H1 (cell line): ENCODE measurements at regions not wholly inside any gene's neighbourhood (a gene's known extent, or its start where the extent isn't known, plus 50 kb on each side); places are given as distances from the start of the nearest gene placed in this dataset.

ENCODE experiments used
- CTCF ChIA-PET: fragments of 300-600 bp; sonication (Branson Sonifier 250); formaldehyde crosslinking; loops from one replicate; lab custom pipeline; 2021; ENCODE audit not compliant: partially characterized antibody; lab: Charles Lee
- POLR2A ChIA-PET: fragments of 300-600 bp; sonication (Branson Sonifier 250); formaldehyde crosslinking; loops from one replicate; lab custom pipeline; 2021; ENCODE audit warnings: inconsistent platforms; ENCODE audit not compliant: partially characterized antibody; lab: Charles Lee
- DNase-seq, 2 experiments: peaks; one replicate each; pipeline versions ENCODE4 v3.0.0 to v3.0.0-alpha.2; 2010 to 2022; ENCODE audit warnings: low spot score in 2 of 2, low read depth in 1 of 2, mixed read lengths in 1 of 2
- FAIRE-seq: peaks from 2 replicates; lab custom pipeline; 2011; peaks lifted over from hg19 to GRCh38; lab: Jason Lieb, UNC
- H2AFZ ChIP-seq: 2 replicates; pipeline ENCODE4 v1.8.1; 2012; ENCODE audit warnings: low read length, inconsistent platforms
- H2AK5ac ChIP-seq: 2 replicates; pipeline ENCODE4 v1.6.1; 2013; ENCODE audit warnings: low read depth, low read length
- H2BK120ac ChIP-seq: replicated peaks from 2 replicates; pipeline ENCODE3; 2013; ENCODE audit warnings: low read depth, low read length, inconsistent platforms
- H2BK12ac ChIP-seq: 2 replicates; pipeline ENCODE4 v1.6.1; 2013; ENCODE audit warnings: low read depth, low read length
- H2BK15ac ChIP-seq: 2 replicates; pipeline ENCODE4 v1.6.1; 2013; ENCODE audit warnings: low read length
- H2BK20ac ChIP-seq: 2 replicates; pipeline ENCODE4 v1.6.1; 2013; ENCODE audit warnings: low read length
- H2BK5ac ChIP-seq: 2 replicates; pipeline ENCODE4 v1.6.1; 2013; ENCODE audit warnings: low read depth, low read length
- H3K14ac ChIP-seq: 2 replicates; pipeline ENCODE4 v1.6.1; 2013; ENCODE audit warnings: inconsistent platforms; ENCODE audit not compliant: insufficient read length
- H3K18ac ChIP-seq: 2 replicates; pipeline ENCODE4 v1.6.1; 2013; ENCODE audit warnings: low read length; ENCODE audit errors: extremely low read depth
- H3K23ac ChIP-seq: 2 replicates; pipeline ENCODE4 v1.6.1; 2013; ENCODE audit warnings: inconsistent platforms; ENCODE audit not compliant: insufficient read length
- H3K23me2 ChIP-seq: 2 replicates; pipeline ENCODE4 v1.6.1; 2013; ENCODE audit warnings: low read depth, low read length
- H3K27ac ChIP-seq: 2 replicates; pipeline ENCODE4 v1.6.1; 2011; ENCODE audit warnings: low read depth, low read length, inconsistent platforms
- H3K27me3 ChIP-seq, 4 experiments: replicated peaks in 1 of 4; 1 replicate in 1 of 4; 2 replicates in 3 of 4; pipeline versions ENCODE4 v1.6.1 to v1.8.1; 2011 to 2013; ENCODE audit warnings: low read length in 3 of 4, mild to moderate bottlenecking in 3 of 4, inconsistent platforms in 2 of 4, mixed read lengths in 2 of 4, moderate library complexity in 1 of 4; ENCODE audit not compliant: control insufficient read depth in 3 of 4, insufficient read depth in 3 of 4; ENCODE audit errors: extremely low read depth in 1 of 4
- H3K36me3 ChIP-seq, 4 experiments: 2 replicates each; pipeline versions ENCODE4 v1.6.1 to v1.8.1; 2011 to 2013; ENCODE audit warnings: mild to moderate bottlenecking in 4 of 4, low read length in 3 of 4, moderate library complexity in 2 of 4, control low read depth in 1 of 4, inconsistent platforms in 1 of 4; ENCODE audit not compliant: insufficient read depth in 4 of 4, control insufficient read depth in 2 of 4
- H3K4ac ChIP-seq: replicated peaks from 2 replicates; pipeline ENCODE3; 2013; ENCODE audit warnings: low read length, low read depth, mixed read lengths, inconsistent platforms; ENCODE audit not compliant: insufficient read length
- H3K4me1 ChIP-seq, 4 experiments: replicated peaks in 1 of 4; 1 replicate in 1 of 4; 2 replicates in 3 of 4; pipeline versions ENCODE4 v1.6.1 to v1.8.1; 2011 to 2013; ENCODE audit warnings: low read length in 3 of 4, inconsistent platforms in 2 of 4, mixed read lengths in 1 of 4; ENCODE audit not compliant: insufficient read depth in 4 of 4, control insufficient read depth in 3 of 4
- H3K4me2 ChIP-seq, 2 experiments: 2 replicates each; pipeline versions ENCODE4 v1.6.1 to v1.8.1; 2011 to 2013; ENCODE audit warnings: low read depth in 2 of 2, low read length in 2 of 2, control low read depth in 1 of 2, inconsistent platforms in 1 of 2, mild to moderate bottlenecking in 1 of 2; ENCODE audit not compliant: insufficient read depth in 1 of 2
- H3K4me3 ChIP-seq, 4 experiments: fragments of 200-600, 300-600 bp in 1 of 4; sonication (generic), shearing (Covaris generic), sonication (Bioruptor Twin) in 1 of 4; 2 replicates each; pipeline versions ENCODE4 v1.5.1 to v1.8.1; 2011 to 2016; ENCODE audit warnings: low read length in 4 of 4, low read depth in 3 of 4, control low read depth in 2 of 4, inconsistent platforms in 2 of 4, mild to moderate bottlenecking in 2 of 4, mixed read lengths in 1 of 4, moderate library complexity in 1 of 4; ENCODE audit not compliant: insufficient read depth in 2 of 4; ENCODE audit errors: extremely low read depth in 1 of 4
- H3K56ac ChIP-seq: replicated peaks from 2 replicates; pipeline ENCODE3; 2013; ENCODE audit warnings: low read depth, mild to moderate bottlenecking, mixed read lengths, low read length, inconsistent platforms; ENCODE audit not compliant: insufficient read length
- H3K79me1 ChIP-seq: 2 replicates; pipeline ENCODE4 v1.6.1; 2013; ENCODE audit warnings: low read depth, low read length, control low read depth
- H3K79me2 ChIP-seq, 2 experiments: 2 replicates each; pipeline versions ENCODE4 v1.6.1 to v1.8.1; 2012 to 2013; ENCODE audit warnings: low read length in 2 of 2, mild to moderate bottlenecking in 2 of 2, inconsistent platforms in 1 of 2; ENCODE audit not compliant: insufficient read depth in 2 of 2, control insufficient read depth in 1 of 2
- H3K9ac ChIP-seq, 4 experiments: replicated peaks in 1 of 4; 1 replicate in 1 of 4; 2 replicates in 3 of 4; pipeline versions ENCODE4 v1.6.1 to v1.8.1; 2011 to 2013; ENCODE audit warnings: low read depth in 3 of 4, low read length in 3 of 4, control low read depth in 2 of 4, mild to moderate bottlenecking in 2 of 4, moderate library complexity in 2 of 4, inconsistent platforms in 1 of 4; ENCODE audit errors: extremely low read depth in 1 of 4
- H3K9me3 ChIP-seq, 2 experiments: 2 replicates each; pipeline versions ENCODE4 v1.6.1 to v1.8.1; 2012 to 2013; ENCODE audit warnings: mild to moderate bottlenecking in 2 of 2, moderate library complexity in 2 of 2, control low read depth in 1 of 2, inconsistent platforms in 1 of 2, low read depth in 1 of 2, low read length in 1 of 2, mixed read lengths in 1 of 2; ENCODE audit not compliant: insufficient read depth in 2 of 2
- H4K20me1 ChIP-seq, 2 experiments: replicated peaks in 1 of 2; 2 replicates each; pipeline versions ENCODE3 to v1.8.1; 2011 to 2013; ENCODE audit warnings: inconsistent platforms in 2 of 2, low read length in 2 of 2, mild to moderate bottlenecking in 1 of 2; ENCODE audit not compliant: insufficient read depth in 2 of 2, control insufficient read depth in 1 of 2
- H4K5ac ChIP-seq: 2 replicates; pipeline ENCODE4 v1.6.1; 2013; ENCODE audit warnings: low read length, low read depth, mixed read lengths, inconsistent platforms; ENCODE audit not compliant: insufficient read length
- H4K8ac ChIP-seq: 2 replicates; pipeline ENCODE4 v1.8.0; 2013; ENCODE audit warnings: mild to moderate bottlenecking, moderate library complexity, low read length, inconsistent platforms; ENCODE audit not compliant: insufficient read depth; ENCODE audit errors: extremely low read depth
- H4K91ac ChIP-seq: replicated peaks from 2 replicates; pipeline ENCODE3; 2013; ENCODE audit warnings: low read length, mixed read lengths, inconsistent platforms; ENCODE audit not compliant: insufficient read length
- CBX8 ChIP-seq: fragments of 300-800, 300-1000 bp; sonication (generic); IDR thresholded peaks from 2 replicates; pipeline ENCODE4 v1.7.1; 2016; ENCODE audit warnings: low read depth, low read length, borderline replicate concordance
- CHD1 ChIP-seq: IDR thresholded peaks from 2 replicates; pipeline ENCODE4 v1.6.1; 2012; ENCODE audit warnings: low read depth, low read length, improper control_type of control experiment
- CREB1 ChIP-seq: IDR thresholded peaks from 2 replicates; pipeline ENCODE4 v1.6.1; 2012; ENCODE audit warnings: inconsistent platforms
- EP300 ChIP-seq, 2 experiments: IDR thresholded peaks; 1 replicate in 1 of 2; 2 replicates in 1 of 2; pipeline ENCODE4 v1.6.1; 2011 to 2012; ENCODE audit warnings: low read depth in 2 of 2, low read length in 2 of 2, mild to moderate bottlenecking in 2 of 2, borderline replicate concordance in 1 of 2, inconsistent platforms in 1 of 2, moderate library complexity in 1 of 2
- EZH2 ChIP-seq: fragments of 200-600 bp; sonication (generic); IDR thresholded peaks from 2 replicates; pipeline ENCODE4 v1.7.1; 2012; ENCODE audit warnings: low read depth, mild to moderate bottlenecking, moderate library complexity, low read length, inconsistent platforms; ENCODE audit not compliant: severe bottlenecking
- FOSL1 ChIP-seq: IDR thresholded peaks from 2 replicates; pipeline ENCODE4 v1.6.1; 2011; ENCODE audit warnings: mild to moderate bottlenecking, low read depth, low read length, moderate library complexity; ENCODE audit not compliant: insufficient read depth
- GTF2F1 ChIP-seq: IDR thresholded peaks from 2 replicates; pipeline ENCODE4 v1.6.1; 2012; ENCODE audit warnings: low read depth, low read length, improper control_type of control experiment, borderline replicate concordance
- KDM5A ChIP-seq: fragments of 200-600 bp; IDR thresholded peaks from 2 replicates; pipeline ENCODE4 v1.7.1; 2012; ENCODE audit warnings: mild to moderate bottlenecking, low read length, inconsistent platforms, mixed read lengths
- MAFK ChIP-seq: IDR thresholded peaks from 2 replicates; pipeline ENCODE4 v1.6.1; 2012; ENCODE audit warnings: low read depth, mild to moderate bottlenecking, improper control_type of control experiment, low read length
- POU5F1 ChIP-seq: IDR thresholded peaks from 2 replicates; pipeline ENCODE4 v1.6.1; 2011; ENCODE audit warnings: low read depth, mild to moderate bottlenecking, low read length, moderate library complexity
- RXRA ChIP-seq: IDR thresholded peaks from 2 replicates; pipeline ENCODE4 v1.6.1; 2011; ENCODE audit warnings: low read depth, mild to moderate bottlenecking, low read length, moderate library complexity; ENCODE audit not compliant: insufficient read depth
- SP2 ChIP-seq: IDR thresholded peaks from 2 replicates; pipeline ENCODE4 v1.6.1; 2012; ENCODE audit warnings: mild to moderate bottlenecking, low read length, inconsistent platforms
- WGBS, 2 experiments: shearing (Covaris generic) in 1 of 2; methylation state at CpG; one replicate each; pipeline versions ENCODE4 v1.1.6 to v1.1.7; 2013 to 2015; ENCODE audit warnings: low lambda C conversion rate in 2 of 2, mixed read lengths in 2 of 2, inconsistent platforms in 1 of 2, low coverage in 1 of 2, missing lambda C conversion rate in 1 of 2; ENCODE audit not compliant: insufficient replicate concordance in 2 of 2, insufficient coverage in 1 of 2, insufficient read length in 1 of 2; ENCODE audit errors: extremely low coverage in 1 of 2, missing lambda C conversion rate in 1 of 2; 5-methylcytosine and 5-hydroxymethylcytosine counted together
- TF ChIP-seq, protein P1 (sequence below): IDR thresholded peaks from 2 replicates; pipeline ENCODE4 v1.6.1; 2011; ENCODE audit warnings: low read length, improper control_type of control experiment

DNA sequence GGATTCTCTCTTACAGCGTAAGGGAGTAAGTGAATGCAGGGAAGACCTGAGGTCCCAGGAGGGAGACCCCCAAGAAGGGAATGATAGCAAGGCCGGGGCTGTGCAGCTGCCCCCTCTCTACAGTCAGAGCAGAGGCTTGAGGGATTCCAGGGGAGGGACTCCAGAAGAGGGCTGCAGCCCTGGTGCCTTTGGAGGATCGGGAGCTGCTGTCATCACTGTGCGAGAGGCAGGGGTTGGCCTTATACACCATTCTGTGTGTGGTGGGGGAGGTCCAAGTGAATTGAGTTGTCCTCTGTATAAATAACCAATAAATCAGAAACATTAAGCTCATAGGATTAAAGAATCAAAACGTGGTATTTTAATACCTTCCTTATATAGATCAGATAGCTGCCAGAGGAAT, 114.9 kb downstream of the GLI2 start:
- H3K36me3 ChIP-seq = no peaks in the 10 kb centered on the region; a peak in 1 of 8 replicates
- no peak overlapping the region for H3K56ac ChIP-seq
- H4K20me1 ChIP-seq = peaks cover 12 to 17% of the 10 kb centered on the region in 2 experiments
- 0 out of 2 replicates have a peak, but pooled peaks cover 1% of the 10 kb centered on the region for H3K23me2 ChIP-seq
- DNase-seq (no peak), FAIRE-seq (no peak)
- H3K18ac ChIP-seq = no peak overlapping the region
- H3K14ac ChIP-seq = no peak overlapping the region
- no peaks in the 10 kb centered on the region for H3K9me3 ChIP-seq
- no peak overlapping the region for H3K4me3 ChIP-seq
- no peak overlapping the region for H2BK15ac ChIP-seq
- no peak overlapping the region for H2AFZ ChIP-seq
- POLR2A ChIA-PET = interaction anchor here (1.1 kb wide), 1 partner anchor 11 kb away, joined by 3 read pairs; no protein-coding TSS in a partner anchor
- H2AK5ac ChIP-seq = no peak overlapping the region
- peaks cover 0 to 18% of the 10 kb centered on the region in 2 experiments; a peak in 1 of 4 replicates for H3K79me2 ChIP-seq
- peaks cover 20% of the 10 kb centered on the region for H3K79me1 ChIP-seq
- H2BK5ac ChIP-seq = no peak overlapping the region
- H3K27me3 ChIP-seq = no peaks in the 10 kb centered on the region
- no peak overlapping the region for H2BK120ac ChIP-seq
- no peak overlapping the region for H4K5ac ChIP-seq
- H3K4me1 ChIP-seq = peaks cover 0 to 2% (median 0%) of the 10 kb centered on the region in 4 experiments; a peak in 1 of 7 replicates
- H3K23ac ChIP-seq = no peak overlapping the region
- H4K8ac ChIP-seq = no peak overlapping the region
- H2BK20ac ChIP-seq = no peak overlapping the region
- H3K4me2 ChIP-seq = no peak overlapping the region
- H3K9ac ChIP-seq = no peak overlapping the region
- H3K4ac ChIP-seq = no peak overlapping the region
- no peak overlapping the region for H4K91ac ChIP-seq
- 84% methylated on average over 5 of the region's 5 CpGs; no CpG with 5 or more reads in 1 of the 2 experiments for WGBS, 2 experiments
- CTCF ChIA-PET = interaction anchor here (0.7 to 1.4 kb wide), 2 partner anchors 17 to 49 kb away, joined by 3 to 4 read pairs; no protein-coding TSS in a partner anchor
- H2BK12ac ChIP-seq = no peak overlapping the region
- H3K27ac ChIP-seq = no peak overlapping the region
- TF ChIP-seq SP2 (no peak), CHD1 (no peak), FOSL1 (no peak), EZH2 (no peak), EP300 (IDR thresholded peaks at IDR 0.05; ENCODE audit: borderline replicate concordance in 1 of 2, low read depth in 2 of 2, low read length in 2 of 2) (no peak), POU5F1 (no peak), GTF2F1 (no peak), MAFK (no peak), KDM5A (no peak), CBX8 (no peak), RXRA (no peak), CREB1 (no peak)
- TF ChIP-seq, protein P1, sequence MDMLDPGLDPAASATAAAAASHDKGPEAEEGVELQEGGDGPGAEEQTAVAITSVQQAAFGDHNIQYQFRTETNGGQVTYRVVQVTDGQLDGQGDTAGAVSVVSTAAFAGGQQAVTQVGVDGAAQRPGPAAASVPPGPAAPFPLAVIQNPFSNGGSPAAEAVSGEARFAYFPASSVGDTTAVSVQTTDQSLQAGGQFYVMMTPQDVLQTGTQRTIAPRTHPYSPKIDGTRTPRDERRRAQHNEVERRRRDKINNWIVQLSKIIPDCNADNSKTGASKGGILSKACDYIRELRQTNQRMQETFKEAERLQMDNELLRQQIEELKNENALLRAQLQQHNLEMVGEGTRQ = no peak
